Amniotic epithelial cell (primary cell): ENCODE measurements at regions not wholly inside any gene's neighbourhood (a gene's known extent, or its start where the extent isn't known, plus 50 kb on each side); places are given as distances from the start of the nearest gene placed in this dataset.

Experiments used
- DNase-seq: peaks from one replicate; pipeline ENCODE4 v3.0.0-alpha.2; 2010; ENCODE audit warnings: low read depth

- no peak for DNase-seq
Observed at GRCh38 chr5:21173036-21173435, 1185.0 kb upstream of the CDH18 start.

- DNase-seq: no peak
Observed at GRCh38 chr5:21171038-21171437, 1183.0 kb upstream of the CDH18 start.

GRCh38 chr5:21168557-21168956, 1180.6 kb upstream of the CDH18 start:
- DNase-seq: no peak

- no peak for DNase-seq
Observed at GRCh38 chr5:21165344-21165743, 1177.3 kb upstream of the CDH18 start.

GRCh38 chr5:21164425-21164824, 1176.4 kb upstream of the CDH18 start:
- DNase-seq: no peak

GRCh38 chr5:21159510-21160059, 1171.6 kb upstream of the CDH18 start:
- DNase-seq: no peak

GRCh38 chr5:21154526-21154925, 1166.5 kb upstream of the CDH18 start:
- DNase-seq: no peak

- peak; percentile 38 for DNase-seq
Observed at GRCh38 chr5:21152611-21153010, 1164.6 kb upstream of the CDH18 start.

GRCh38 chr5:21145376-21145775, 1157.4 kb upstream of the CDH18 start:
- DNase-seq: no peak

GRCh38 chr5:21143686-21144085, 1155.7 kb upstream of the CDH18 start:
- no peak for DNase-seq

GRCh38 chr5:21142791-21143190, 1154.8 kb upstream of the CDH18 start:
- DNase-seq: no peak

- no peak for DNase-seq
Observed at GRCh38 chr5:21140987-21141386, 1153.0 kb upstream of the CDH18 start.

GRCh38 chr5:21126236-21126635, 1138.2 kb upstream of the CDH18 start:
- DNase-seq: no peak

GRCh38 chr5:21125238-21125983, 1137.4 kb upstream of the CDH18 start:
- no peak for DNase-seq

- DNase-seq: no peak
Observed at GRCh38 chr5:21121213-21121612, 1133.2 kb upstream of the CDH18 start.

- no peak for DNase-seq
Observed at GRCh38 chr5:21097661-21098060, 1109.7 kb upstream of the CDH18 start.

GRCh38 chr5:21094619-21095018, 1106.6 kb upstream of the CDH18 start:
- no peak for DNase-seq

- no peak for DNase-seq
Observed at GRCh38 chr5:21087766-21088165, 1099.8 kb upstream of the CDH18 start.

- DNase-seq: no peak
Observed at GRCh38 chr5:21085791-21086190, 1097.8 kb upstream of the CDH18 start.

- DNase-seq: no peak
Observed at GRCh38 chr5:21071986-21072385, 1084.0 kb upstream of the CDH18 start.

GRCh38 chr5:21071421-21071820, 1083.4 kb upstream of the CDH18 start:
- no peak for DNase-seq

GRCh38 chr5:21070858-21071257, 1082.9 kb upstream of the CDH18 start:
- DNase-seq: no peak

GRCh38 chr5:21067724-21068123, 1079.7 kb upstream of the CDH18 start:
- DNase-seq: no peak

- DNase-seq: no peak
Observed at GRCh38 chr5:21063146-21063545, 1075.1 kb upstream of the CDH18 start.
